A549 (cell line): ENCODE measurements at regions not wholly inside any gene's neighbourhood (a gene's known extent, or its start where the extent isn't known, plus 50 kb on each side); places are given as distances from the start of the nearest gene placed in this dataset.

Experiments
- ATAC-seq, 2 experiments: fragments of 200-7000 bp in 1 of 2; fragments of >200 bp in 1 of 2; cut with Nextera tagmentation in 1 of 2; cut with Tn5 transposase in 1 of 2; 3 replicates each; pipeline versions ENCODE4 v1.8.0 to v1.9.1; 2018 to 2020; ENCODE audit warnings: mild to moderate bottlenecking in 1 of 2, moderate library complexity in 1 of 2
- CTCF ChIA-PET: fragments of 300-600 bp; sonication (Branson Sonifier 250); formaldehyde crosslinking; extraction: SDS; loops from one replicate; lab custom pipeline; 2021; ENCODE audit warnings: antibody characterized with exemption, inconsistent platforms; lab: Yijun Ruan, JAX
- POLR2A ChIA-PET: fragments of 350-600 bp; formaldehyde crosslinking; extraction: SDS; loops from one replicate; lab custom pipeline; 2021; ENCODE audit warnings: antibody characterized with exemption, inconsistent platforms; lab: Yijun Ruan, JAX
- DNase-seq, 2 experiments: peaks; one replicate each; pipeline versions ENCODE4 v3.0.0 to v3.0.0-alpha.2; 2011 to 2016; ENCODE audit warnings: low read depth in 1 of 2, low spot score in 1 of 2
- FAIRE-seq: peaks from 2 replicates; lab custom pipeline; 2011; peaks lifted over from hg19 to GRCh38; lab: Jason Lieb, UNC
- H3K27ac ChIP-seq, 2 experiments: fragments of >200 bp; sonication (Bioruptor Twin); formaldehyde crosslinking; 3 replicates each; pipeline ENCODE4 v1.5.1; 2016 to 2017
- H3K4me1 ChIP-seq: fragments of >200 bp; sonication (Bioruptor Twin); formaldehyde crosslinking; 3 replicates; pipeline ENCODE4 v1.6.1; 2016
- H3K4me2 ChIP-seq: fragments of >200 bp; sonication (Bioruptor Twin); formaldehyde crosslinking; 3 replicates; pipeline ENCODE4 v1.6.1; 2016
- H3K4me3 ChIP-seq: fragments of >200 bp; sonication (Bioruptor Twin); formaldehyde crosslinking; 3 replicates; pipeline ENCODE4 v1.5.1; 2016
- H3K9me3 ChIP-seq: fragments of >200 bp; sonication (Bioruptor Twin); formaldehyde crosslinking; 3 replicates; pipeline ENCODE4 v1.6.1; 2016
- CHD4 ChIP-seq: fragments of 200-600 bp; sonication (generic); IDR thresholded peaks from 2 replicates; pipeline ENCODE4 v1.6.1; 2016; ENCODE audit warnings: antibody characterized with exemption, mild to moderate bottlenecking, borderline replicate concordance
- EHF ChIP-seq: fragments of 250-450 bp; sonication (Bioruptor Pico); IDR thresholded peaks from 2 replicates; pipeline ENCODE4 v1.5.0; 2020; ENCODE audit warnings: mild to moderate bottlenecking
- EHMT2 ChIP-seq: fragments of 200-600 bp; sonication (generic); IDR thresholded peaks from 2 replicates; pipeline ENCODE4 v1.6.1; 2016; ENCODE audit warnings: antibody characterized with exemption, low read depth, mild to moderate bottlenecking, moderate library complexity
- EP300 ChIP-seq, 2 experiments: fragments of >200 bp; sonication (Bioruptor Twin); formaldehyde crosslinking; IDR thresholded peaks; 2 replicates in 1 of 2; 3 replicates in 1 of 2; pipeline ENCODE4 v1.6.1; 2016 to 2017
- FOSL2 ChIP-seq, 2 experiments: fragments of 450-650 bp in 1 of 2; fragments of >200 bp in 1 of 2; sonication (Bioruptor Twin) in 1 of 2; formaldehyde crosslinking; IDR thresholded peaks; 2 replicates each; pipeline versions ENCODE4 v1.5.0 to v1.6.1; 2016 to 2020; ENCODE audit warnings: mild to moderate bottlenecking in 1 of 2, moderate library complexity in 1 of 2
- HEYL ChIP-seq: fragments of 250-450 bp; sonication (Bioruptor Pico); IDR thresholded peaks from 2 replicates; pipeline ENCODE4 v1.8.0; 2021; ENCODE audit warnings: mild to moderate bottlenecking, moderate library complexity
- HOXB5 ChIP-seq: fragments of 250-450 bp; sonication (Bioruptor Pico); IDR thresholded peaks from 2 replicates; pipeline ENCODE4 v1.5.0; 2020; ENCODE audit warnings: mild to moderate bottlenecking, moderate library complexity
- KDM1A ChIP-seq: fragments of 200-600 bp; sonication (generic); IDR thresholded peaks from 2 replicates; pipeline ENCODE4 v1.6.1; 2016; ENCODE audit warnings: low read depth, mild to moderate bottlenecking
- NPAS2 ChIP-seq: fragments of 250-450 bp; sonication (Bioruptor Pico); IDR thresholded peaks from 2 replicates; pipeline ENCODE4 v1.8.0; 2022; ENCODE audit warnings: mild to moderate bottlenecking, moderate library complexity, borderline replicate concordance
- NR3C1 ChIP-seq: fragments of >200 bp; sonication (Bioruptor Twin); formaldehyde crosslinking; IDR thresholded peaks from 3 replicates; pipeline ENCODE4 v1.6.1; 2017
- POLR2A ChIP-seq: IDR thresholded peaks from 2 replicates; pipeline ENCODE4 v1.6.1; 2012; ENCODE audit warnings: mild to moderate bottlenecking, low read length
- RNF2 ChIP-seq: fragments of 200-600 bp; sonication (generic); IDR thresholded peaks from 2 replicates; pipeline ENCODE4 v1.6.1; 2016; ENCODE audit warnings: low read depth, mild to moderate bottlenecking, antibody characterized with exemption, moderate library complexity, borderline replicate concordance
- SREBF2 ChIP-seq: fragments of 450-650 bp; IDR thresholded peaks from 2 replicates; pipeline ENCODE4 v1.6.1; 2014; ENCODE audit warnings: mild to moderate bottlenecking, moderate library complexity
- ZFP36 ChIP-seq: fragments of 450-650 bp; IDR thresholded peaks from 2 replicates; pipeline ENCODE4 v1.6.1; 2014; ENCODE audit warnings: borderline replicate concordance; ENCODE audit not compliant: partially characterized antibody
- ZSCAN20 ChIP-seq: fragments of 250-450 bp; sonication (Bioruptor Pico); IDR thresholded peaks from 2 replicates; pipeline ENCODE4 v1.8.0; 2022; ENCODE audit warnings: mild to moderate bottlenecking, moderate library complexity
- WGBS: methylation state at CpG from one replicate; pipeline ENCODE4 v1.1.6; 2017; ENCODE audit errors: missing lambda C conversion rate; 5-methylcytosine and 5-hydroxymethylcytosine counted together
- TF ChIP-seq, protein P1 (sequence below): fragments of 450-650 bp; IDR thresholded peaks from 2 replicates; pipeline ENCODE4 v1.6.1; 2014; ENCODE audit warnings: antibody characterized with exemption
- TF ChIP-seq, protein P2 (sequence below): fragments of >200 bp; sonication (Bioruptor Twin); formaldehyde crosslinking; IDR thresholded peaks from 3 replicates; pipeline ENCODE4 v1.5.1; 2016
- TF ChIP-seq, protein P3 (sequence below): IDR thresholded peaks from 2 replicates; pipeline ENCODE4 v1.6.1; 2012
- TF ChIP-seq, protein P4 (sequence below): fragments of >200 bp; sonication (Bioruptor Twin); formaldehyde crosslinking; IDR thresholded peaks from 3 replicates; pipeline ENCODE4 v1.6.1; 2016
- TF ChIP-seq, protein P5 (sequence below): IDR thresholded peaks from 2 replicates; pipeline ENCODE4 v1.6.1; 2012; ENCODE audit warnings: low read depth, borderline replicate concordance
- TF ChIP-seq, protein P6 (sequence below): fragments of >200 bp; sonication (Bioruptor Twin); formaldehyde crosslinking; IDR thresholded peaks from 2 replicates; pipeline ENCODE4 v1.6.1; 2016

DNA sequence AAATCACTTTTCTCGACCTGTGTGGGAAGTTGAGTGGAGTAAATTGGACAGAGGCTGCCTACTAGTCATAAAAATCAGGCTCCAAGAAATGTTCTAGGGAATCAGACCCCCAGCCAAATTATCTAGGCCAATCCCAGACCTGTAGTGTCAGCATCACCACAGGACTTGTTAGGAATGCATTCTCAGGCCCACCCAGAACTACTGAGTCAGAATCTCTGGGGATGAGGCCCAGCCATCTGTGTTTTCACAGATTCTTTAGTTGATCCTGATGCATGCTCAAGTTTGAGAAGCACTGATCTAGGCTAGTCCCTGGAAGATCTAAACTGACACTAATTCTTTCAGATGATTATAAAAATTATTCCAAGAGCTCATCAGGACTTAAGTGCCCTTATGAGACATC is 434.0 kb upstream of the MEIS1 start:
- TF ChIP-seq EHMT2 (no peak), SREBF2 (no peak), NPAS2 (CRISPR knock-in tag) (no peak), ZFP36 (no peak), ZSCAN20 (no peak), CHD4 (no peak), EHF (CRISPR knock-in tag) (no peak), KDM1A (no peak), EP300 (IDR thresholded peaks at IDR 0.05) (no peak), RNF2 (no peak), HEYL (CRISPR knock-in tag) (no peak), FOSL2 (IDR thresholded peaks at IDR 0.05) (no peak), FOSL2 (CRISPR knock-in tag; IDR thresholded peaks at IDR 0.05) (no peak), HOXB5 (CRISPR knock-in tag) (no peak), NR3C1 (no peak)
- TF ChIP-seq, protein P1, sequence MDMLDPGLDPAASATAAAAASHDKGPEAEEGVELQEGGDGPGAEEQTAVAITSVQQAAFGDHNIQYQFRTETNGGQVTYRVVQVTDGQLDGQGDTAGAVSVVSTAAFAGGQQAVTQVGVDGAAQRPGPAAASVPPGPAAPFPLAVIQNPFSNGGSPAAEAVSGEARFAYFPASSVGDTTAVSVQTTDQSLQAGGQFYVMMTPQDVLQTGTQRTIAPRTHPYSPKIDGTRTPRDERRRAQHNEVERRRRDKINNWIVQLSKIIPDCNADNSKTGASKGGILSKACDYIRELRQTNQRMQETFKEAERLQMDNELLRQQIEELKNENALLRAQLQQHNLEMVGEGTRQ, result no peak
- TF ChIP-seq, protein P2, sequence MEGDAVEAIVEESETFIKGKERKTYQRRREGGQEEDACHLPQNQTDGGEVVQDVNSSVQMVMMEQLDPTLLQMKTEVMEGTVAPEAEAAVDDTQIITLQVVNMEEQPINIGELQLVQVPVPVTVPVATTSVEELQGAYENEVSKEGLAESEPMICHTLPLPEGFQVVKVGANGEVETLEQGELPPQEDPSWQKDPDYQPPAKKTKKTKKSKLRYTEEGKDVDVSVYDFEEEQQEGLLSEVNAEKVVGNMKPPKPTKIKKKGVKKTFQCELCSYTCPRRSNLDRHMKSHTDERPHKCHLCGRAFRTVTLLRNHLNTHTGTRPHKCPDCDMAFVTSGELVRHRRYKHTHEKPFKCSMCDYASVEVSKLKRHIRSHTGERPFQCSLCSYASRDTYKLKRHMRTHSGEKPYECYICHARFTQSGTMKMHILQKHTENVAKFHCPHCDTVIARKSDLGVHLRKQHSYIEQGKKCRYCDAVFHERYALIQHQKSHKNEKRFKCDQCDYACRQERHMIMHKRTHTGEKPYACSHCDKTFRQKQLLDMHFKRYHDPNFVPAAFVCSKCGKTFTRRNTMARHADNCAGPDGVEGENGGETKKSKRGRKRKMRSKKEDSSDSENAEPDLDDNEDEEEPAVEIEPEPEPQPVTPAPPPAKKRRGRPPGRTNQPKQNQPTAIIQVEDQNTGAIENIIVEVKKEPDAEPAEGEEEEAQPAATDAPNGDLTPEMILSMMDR, result no peak
- TF ChIP-seq, protein P3, sequence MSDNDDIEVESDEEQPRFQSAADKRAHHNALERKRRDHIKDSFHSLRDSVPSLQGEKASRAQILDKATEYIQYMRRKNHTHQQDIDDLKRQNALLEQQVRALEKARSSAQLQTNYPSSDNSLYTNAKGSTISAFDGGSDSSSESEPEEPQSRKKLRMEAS, result no peak
- TF ChIP-seq, protein P4, sequence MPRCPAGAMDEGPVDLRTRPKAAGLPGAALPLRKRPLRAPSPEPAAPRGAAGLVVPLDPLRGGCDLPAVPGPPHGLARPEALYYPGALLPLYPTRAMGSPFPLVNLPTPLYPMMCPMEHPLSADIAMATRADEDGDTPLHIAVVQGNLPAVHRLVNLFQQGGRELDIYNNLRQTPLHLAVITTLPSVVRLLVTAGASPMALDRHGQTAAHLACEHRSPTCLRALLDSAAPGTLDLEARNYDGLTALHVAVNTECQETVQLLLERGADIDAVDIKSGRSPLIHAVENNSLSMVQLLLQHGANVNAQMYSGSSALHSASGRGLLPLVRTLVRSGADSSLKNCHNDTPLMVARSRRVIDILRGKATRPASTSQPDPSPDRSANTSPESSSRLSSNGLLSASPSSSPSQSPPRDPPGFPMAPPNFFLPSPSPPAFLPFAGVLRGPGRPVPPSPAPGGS, result no peak
- TF ChIP-seq, protein P5, sequence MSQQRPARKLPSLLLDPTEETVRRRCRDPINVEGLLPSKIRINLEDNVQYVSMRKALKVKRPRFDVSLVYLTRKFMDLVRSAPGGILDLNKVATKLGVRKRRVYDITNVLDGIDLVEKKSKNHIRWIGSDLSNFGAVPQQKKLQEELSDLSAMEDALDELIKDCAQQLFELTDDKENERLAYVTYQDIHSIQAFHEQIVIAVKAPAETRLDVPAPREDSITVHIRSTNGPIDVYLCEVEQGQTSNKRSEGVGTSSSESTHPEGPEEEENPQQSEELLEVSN, result no peak
- 0% methylated on average over 1 of the region's 1 CpG for WGBS
- Histone ChIP-seq H3K4me2 (no peak overlapping the region), H3K9me3 (no peaks in the 10 kb centered on the region), H3K4me1 (no peaks in the 10 kb centered on the region), H3K4me3 (no peak overlapping the region), H3K27ac (no peak overlapping the region)
- ChIA-PET CTCF (interaction anchor here (0.8 to 2.0 kb wide), 4 partner anchors 8 to 717 kb away, joined by 3 to 6 read pairs (median 4); no protein-coding TSS in a partner anchor), POLR2A (no interaction called here)
- DNase-seq, result no peak
- FAIRE-seq, result no peak
- no peak for ATAC-seq

DNA sequence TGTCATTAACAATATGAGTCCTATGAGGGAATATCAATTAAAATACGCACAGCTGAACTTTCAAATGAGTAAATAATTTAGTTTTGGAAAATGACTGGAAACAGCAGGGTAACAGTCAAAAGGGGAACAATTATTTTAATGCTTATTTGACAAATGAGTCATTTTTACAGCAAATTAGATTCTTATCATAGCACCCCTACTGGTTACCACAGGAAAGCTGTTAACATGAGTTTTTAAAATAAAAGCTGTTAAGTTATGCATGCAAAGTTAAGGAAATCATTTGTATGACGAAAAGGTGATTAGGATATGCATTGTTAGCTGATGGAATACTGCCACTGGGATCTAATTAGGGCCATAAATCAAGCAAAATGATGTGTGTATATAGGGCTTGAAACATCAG is 435.1 kb upstream of the MEIS1 start:
- POLR2A ChIA-PET, result no interaction called here
- ATAC-seq (no peak), FAIRE-seq (no peak), DNase-seq (no peak)
- CTCF ChIA-PET, result interaction anchor here (0.6 to 2.0 kb wide), 5 partner anchors 9 to 718 kb away, joined by 3 to 6 read pairs (median 3); no protein-coding TSS in a partner anchor
- Histone ChIP-seq H3K4me2 (no peak overlapping the region), H3K4me1 (no peaks in the 10 kb centered on the region), H3K4me3 (no peak overlapping the region), H3K9me3 (no peaks in the 10 kb centered on the region), H3K27ac (no peak overlapping the region)
- WGBS, result under 1% methylated on average over 2 of the region's 2 CpGs
- TF ChIP-seq POLR2A, result no peak
- no peak for TF ChIP-seq FOSL2 (IDR thresholded peaks at IDR 0.05)
- TF ChIP-seq FOSL2 (CRISPR knock-in tag; IDR thresholded peaks at IDR 0.05), result peak; percentile 41; the same call in 1 of the 2 replicates

DNA sequence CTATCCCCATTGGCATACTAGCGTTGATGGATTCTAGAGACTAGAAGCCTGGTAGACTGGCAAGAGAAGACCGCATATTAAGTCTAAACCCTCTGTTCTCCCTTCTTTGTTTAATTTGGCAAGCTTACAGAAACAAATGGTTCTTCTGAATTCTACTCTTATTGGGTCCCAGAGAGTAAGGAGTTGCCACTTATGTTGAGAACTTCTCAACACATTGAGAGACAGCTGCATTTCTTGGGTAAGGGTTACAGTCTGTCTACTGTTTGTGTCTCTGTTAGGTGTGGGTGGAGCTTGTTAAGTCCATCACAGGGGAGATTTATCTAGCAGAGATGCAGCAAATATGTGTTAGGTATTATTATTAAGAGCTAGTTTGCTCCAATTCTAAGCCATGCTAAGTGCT is 435.8 kb upstream of the MEIS1 start:
- Histone ChIP-seq H3K4me2 (no peak overlapping the region), H3K27ac (no peak overlapping the region), H3K4me1 (no peaks in the 10 kb centered on the region), H3K9me3 (no peaks in the 10 kb centered on the region), H3K4me3 (no peak overlapping the region)
- POLR2A ChIA-PET, result no interaction called here
- 10% methylated on average over 2 of the region's 2 CpGs for WGBS
- TF ChIP-seq, protein P6, sequence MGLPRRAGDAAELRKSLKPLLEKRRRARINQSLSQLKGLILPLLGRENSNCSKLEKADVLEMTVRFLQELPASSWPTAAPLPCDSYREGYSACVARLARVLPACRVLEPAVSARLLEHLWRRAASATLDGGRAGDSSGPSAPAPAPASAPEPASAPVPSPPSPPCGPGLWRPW, result no peak
- TF ChIP-seq, protein P4, result no peak
- FAIRE-seq (no peak), ATAC-seq (no peak), DNase-seq (no peak)
- CTCF ChIA-PET, result interaction anchor here (1.3 to 2.0 kb wide), 3 partner anchors 10 to 65 kb away, joined by 3 to 6 read pairs (median 3); no protein-coding TSS in a partner anchor
